Activated naive CD8-positive, alpha-beta T cell treated with anti-CD3 and anti-CD28 coated beads, Interleukin-2, amount 50 U/mL, for 24 hours (primary cell): ENCODE measurements at regions not wholly inside any gene's neighbourhood (a gene's known extent, or its start where the extent isn't known, plus 50 kb on each side); places are given as distances from the start of the nearest gene placed in this dataset.

Source experiments
- ATAC-seq: fragments of 150-1000 bp; cut with Tn5 transposase; one replicate; pipeline ENCODE4 v1.10.0; 2021
- DNase-seq: peaks from one replicate; pipeline ENCODE4 v3.0.0; 2021
- H3K27ac Mint-ChIP-seq: one replicate; pipeline ENCODE4 v1.8.0; 2021; ENCODE audit warnings: mild to moderate bottlenecking, mixed read lengths
- H3K27me3 Mint-ChIP-seq: one replicate; pipeline ENCODE4 v1.8.0; 2021; ENCODE audit warnings: mixed read lengths
- H3K36me3 Mint-ChIP-seq: one replicate; pipeline ENCODE4 v1.8.0; 2021; ENCODE audit warnings: low read depth, mixed read lengths
- H3K4me1 Mint-ChIP-seq: one replicate; pipeline ENCODE4 v1.8.0; 2021; ENCODE audit warnings: mixed read lengths
- H3K4me3 Mint-ChIP-seq: one replicate; pipeline ENCODE4 v1.8.0; 2021; ENCODE audit warnings: mild to moderate bottlenecking, moderate library complexity, mixed read lengths
- H3K9me3 Mint-ChIP-seq: one replicate; pipeline ENCODE4 v1.8.0; 2021; ENCODE audit warnings: mixed read lengths

- H3K27me3 Mint-ChIP-seq = no peaks in the 10 kb centered on the region
- peaks cover 13% of the 10 kb centered on the region for H3K9me3 Mint-ChIP-seq
- no peaks in the 10 kb centered on the region for H3K36me3 Mint-ChIP-seq
- ATAC-seq (no peak), DNase-seq (no peak)
- no peak overlapping the region for H3K27ac Mint-ChIP-seq
- no peak overlapping the region for H3K4me3 Mint-ChIP-seq
- H3K4me1 Mint-ChIP-seq = no peaks in the 10 kb centered on the region
These were observed 795.5 kb upstream of the PCDH9 start for GRCh38 chr13:68025604-68026003.

- DNase-seq (no peak), ATAC-seq (no peak)
- no peaks in the 10 kb centered on the region for H3K4me1 Mint-ChIP-seq
These were observed 793.9 kb upstream of the PCDH9 start for GRCh38 chr13:68023838-68024581.

GRCh38 chr13:68019901-68020300, 789.8 kb upstream of the PCDH9 start:
- H3K4me1 Mint-ChIP-seq = no peaks in the 10 kb centered on the region
- ATAC-seq = no peak
- no peaks in the 10 kb centered on the region for H3K36me3 Mint-ChIP-seq
- no peaks in the 10 kb centered on the region for H3K27me3 Mint-ChIP-seq
- no peak for DNase-seq
- H3K27ac Mint-ChIP-seq = no peak overlapping the region
- H3K9me3 Mint-ChIP-seq = peaks cover 18% of the 10 kb centered on the region
- no peak overlapping the region for H3K4me3 Mint-ChIP-seq

More at GRCh38 chr13:68023838-68024581, 793.9 kb upstream of the PCDH9 start:
- no peak overlapping the region for H3K27ac Mint-ChIP-seq
- H3K9me3 Mint-ChIP-seq = peaks cover 18% of the 10 kb centered on the region
- H3K36me3 Mint-ChIP-seq = no peaks in the 10 kb centered on the region
- H3K27me3 Mint-ChIP-seq = no peaks in the 10 kb centered on the region
- no peak overlapping the region for H3K4me3 Mint-ChIP-seq

- H3K36me3 Mint-ChIP-seq = no peaks in the 10 kb centered on the region
- H3K27me3 Mint-ChIP-seq = no peaks in the 10 kb centered on the region
These were observed 779.4 kb upstream of the PCDH9 start for GRCh38 chr13:68009546-68009945.

GRCh38 chr13:68007576-68007975, 777.4 kb upstream of the PCDH9 start:
- no peak overlapping the region for H3K4me3 Mint-ChIP-seq
- H3K36me3 Mint-ChIP-seq = no peaks in the 10 kb centered on the region
- peaks cover 26% of the 10 kb centered on the region for H3K9me3 Mint-ChIP-seq
- no peaks in the 10 kb centered on the region for H3K27me3 Mint-ChIP-seq
- no peak for DNase-seq
- no peak overlapping the region for H3K27ac Mint-ChIP-seq
- no peak for ATAC-seq
- no peaks in the 10 kb centered on the region for H3K4me1 Mint-ChIP-seq

More at GRCh38 chr13:68009546-68009945, 779.4 kb upstream of the PCDH9 start:
- Mint-ChIP-seq H3K4me3 (no peak overlapping the region), H3K9me3 (peaks cover 20% of the 10 kb centered on the region), H3K4me1 (no peaks in the 10 kb centered on the region), H3K27ac (no peak overlapping the region)
- DNase-seq (no peak), ATAC-seq (no peak)

- no peak for ATAC-seq
- H3K27ac Mint-ChIP-seq = no peak overlapping the region
These were observed 766.0 kb upstream of the PCDH9 start for GRCh38 chr13:67996101-67996500.

GRCh38 chr13:67990868-67991267, 760.7 kb upstream of the PCDH9 start:
- H3K27ac Mint-ChIP-seq = no peak overlapping the region
- ATAC-seq (no peak), DNase-seq (no peak)
- no peaks in the 10 kb centered on the region for H3K27me3 Mint-ChIP-seq
- peaks cover 9% of the 10 kb centered on the region for H3K9me3 Mint-ChIP-seq
- H3K4me3 Mint-ChIP-seq = no peak overlapping the region
- H3K36me3 Mint-ChIP-seq = no peaks in the 10 kb centered on the region
- H3K4me1 Mint-ChIP-seq = no peaks in the 10 kb centered on the region

More at GRCh38 chr13:67996101-67996500, 766.0 kb upstream of the PCDH9 start:
- Mint-ChIP-seq H3K4me1 (no peaks in the 10 kb centered on the region), H3K4me3 (no peak overlapping the region), H3K36me3 (no peaks in the 10 kb centered on the region), H3K9me3 (peaks cover 19% of the 10 kb centered on the region), H3K27me3 (no peaks in the 10 kb centered on the region)
- DNase-seq = no peak

GRCh38 chr13:67986234-67986633, 756.1 kb upstream of the PCDH9 start:
- Mint-ChIP-seq H3K36me3 (no peaks in the 10 kb centered on the region), H3K27ac (no peak overlapping the region), H3K4me1 (no peaks in the 10 kb centered on the region), H3K4me3 (no peak overlapping the region), H3K27me3 (no peaks in the 10 kb centered on the region), H3K9me3 (peaks cover 9% of the 10 kb centered on the region)
- no peak for ATAC-seq
- DNase-seq = no peak

- no peaks in the 10 kb centered on the region for H3K27me3 Mint-ChIP-seq
- no peaks in the 10 kb centered on the region for H3K36me3 Mint-ChIP-seq
- DNase-seq (no peak), ATAC-seq (no peak)
- H3K27ac Mint-ChIP-seq = no peak overlapping the region
- no peak overlapping the region for H3K4me3 Mint-ChIP-seq
- H3K9me3 Mint-ChIP-seq = no peaks in the 10 kb centered on the region
- H3K4me1 Mint-ChIP-seq = no peaks in the 10 kb centered on the region
These were observed 746.9 kb upstream of the PCDH9 start for GRCh38 chr13:67977066-67977465.

GRCh38 chr13:67971291-67971690, 741.2 kb upstream of the PCDH9 start:
- Mint-ChIP-seq H3K9me3 (peaks cover 4% of the 10 kb centered on the region), H3K4me1 (no peaks in the 10 kb centered on the region), H3K4me3 (no peak overlapping the region)

GRCh38 chr13:67967031-67967430, 736.9 kb upstream of the PCDH9 start:
- H3K36me3 Mint-ChIP-seq = no peaks in the 10 kb centered on the region
- H3K9me3 Mint-ChIP-seq = peaks cover 11% of the 10 kb centered on the region
- no peak overlapping the region for H3K4me3 Mint-ChIP-seq

More at GRCh38 chr13:67971291-67971690, 741.2 kb upstream of the PCDH9 start:
- Mint-ChIP-seq H3K27me3 (no peaks in the 10 kb centered on the region), H3K36me3 (no peaks in the 10 kb centered on the region), H3K27ac (no peak overlapping the region)
- ATAC-seq (no peak), DNase-seq (no peak)

GRCh38 chr13:67966065-67966464, 735.9 kb upstream of the PCDH9 start:
- no peak overlapping the region for H3K4me3 Mint-ChIP-seq
- no peaks in the 10 kb centered on the region for H3K36me3 Mint-ChIP-seq
- DNase-seq = no peak
- H3K27me3 Mint-ChIP-seq = no peaks in the 10 kb centered on the region
- no peak for ATAC-seq
- peaks cover 12% of the 10 kb centered on the region for H3K9me3 Mint-ChIP-seq
- H3K27ac Mint-ChIP-seq = no peak overlapping the region
- H3K4me1 Mint-ChIP-seq = no peaks in the 10 kb centered on the region

More at GRCh38 chr13:67967031-67967430, 736.9 kb upstream of the PCDH9 start:
- no peak overlapping the region for H3K27ac Mint-ChIP-seq
- no peak for DNase-seq
- H3K4me1 Mint-ChIP-seq = no peaks in the 10 kb centered on the region
- H3K27me3 Mint-ChIP-seq = no peaks in the 10 kb centered on the region
- no peak for ATAC-seq

- Mint-ChIP-seq H3K4me3 (no peak overlapping the region), H3K9me3 (peaks cover 12% of the 10 kb centered on the region), H3K27me3 (no peaks in the 10 kb centered on the region), H3K4me1 (no peaks in the 10 kb centered on the region), H3K36me3 (no peaks in the 10 kb centered on the region), H3K27ac (no peak overlapping the region)
- DNase-seq = no peak
- ATAC-seq = no peak
These were observed 734.9 kb upstream of the PCDH9 start for GRCh38 chr13:67964986-67965385.

- ATAC-seq (no peak), DNase-seq (no peak)
- Mint-ChIP-seq H3K27ac (no peak overlapping the region), H3K27me3 (no peaks in the 10 kb centered on the region), H3K36me3 (no peaks in the 10 kb centered on the region), H3K9me3 (peaks cover 12% of the 10 kb centered on the region), H3K4me1 (no peaks in the 10 kb centered on the region), H3K4me3 (no peak overlapping the region)
These were observed 734.0 kb upstream of the PCDH9 start for GRCh38 chr13:67964091-67964490.

GRCh38 chr13:67961331-67961730, 731.2 kb upstream of the PCDH9 start:
- ATAC-seq = no peak
- Mint-ChIP-seq H3K9me3 (peaks cover 8% of the 10 kb centered on the region), H3K27ac (no peak overlapping the region), H3K27me3 (no peaks in the 10 kb centered on the region), H3K36me3 (no peaks in the 10 kb centered on the region), H3K4me3 (no peak overlapping the region), H3K4me1 (no peaks in the 10 kb centered on the region)
- DNase-seq = no peak
